ENCODE measurements at regions not wholly inside any gene's neighbourhood (a gene's known extent, or its start where the extent isn't known, plus 50 kb on each side); places are given as distances from the start of the nearest gene placed in this dataset.

- H3K4me2 ChIP-seq (ENCODE audit: low read depth, low read length) = no peak overlapping the region
- H4K5ac ChIP-seq (ENCODE audit: low read depth, low read length) = no peak overlapping the region
- intact Hi-C loops (cut with micrococcal nuclease) (no loop called here), dilution Hi-C loops (cut with HindIII; ENCODE audit: low sequenced_read_pairs, unreplicated experiment) (no loop called here), in situ Hi-C loops (cut with MboI; ENCODE audit: low sequenced_read_pairs) (no loop called here)
- H3K9me1 ChIP-seq (ENCODE audit: insufficient read depth, low read length) = no peaks in the 10 kb centered on the region
- no peak overlapping the region for H2BK5ac ChIP-seq (ENCODE audit: low read depth, low read length, poor library complexity, severe bottlenecking)
- no peak overlapping the region for H2AK5ac ChIP-seq (ENCODE audit: low read depth, low read length)
- no peak overlapping the region for H2AK9ac ChIP-seq (replicated peaks; ENCODE audit: low read depth, low read length, poor library complexity)
- H4K8ac ChIP-seq (ENCODE audit: low read depth in 2 of 2, low read length in 2 of 2) = no peak overlapping the region
- H3K79me1 ChIP-seq (ENCODE audit: low read depth in 1 of 2, low read length in 2 of 2) = no peaks in the 10 kb centered on the region
- no peaks in the 10 kb centered on the region for H3K27me3 ChIP-seq (ENCODE audit: control insufficient read depth, insufficient read depth, low read length)
- no peak overlapping the region for H2BK20ac ChIP-seq (ENCODE audit: low read depth, low read length)
- no peak overlapping the region for H2BK120ac ChIP-seq (ENCODE audit: low read depth, low read length)
- peaks cover 16% of the 10 kb centered on the region for H3K9me3 ChIP-seq (ENCODE audit: control insufficient read depth, insufficient read depth, low read length)
- H3K14ac ChIP-seq (replicated peaks; ENCODE audit: low read depth, low read length) = no peak overlapping the region
- no peaks in the 10 kb centered on the region for H3K4me1 ChIP-seq (ENCODE audit: control insufficient read depth, insufficient read depth, low read length)
- no peak for TF ChIP-seq BHLHE40 (IDR thresholded peaks at IDR 0.05; ENCODE audit: low read depth, low read length)
- TF ChIP-seq RFX5 (IDR thresholded peaks at IDR 0.05; ENCODE audit: low read depth, low read length) = no peak
- H3K36me3 ChIP-seq (ENCODE audit: control insufficient read depth, insufficient read depth, low read length) = no peaks in the 10 kb centered on the region
- no peak overlapping the region for H3K4ac ChIP-seq (ENCODE audit: low read depth, low read length)
- ATAC-seq (ENCODE audit: low read depth) = no peak
- no peak overlapping the region for H3K9ac ChIP-seq (ENCODE audit: low read depth, low read length)
- H3K23ac ChIP-seq (ENCODE audit: low read depth, low read length) = no peak overlapping the region
- CTCF ChIA-PET = no interaction called here
- no peak overlapping the region for H3K27ac ChIP-seq (ENCODE audit: insufficient read depth, low read length)
- H4K91ac ChIP-seq (ENCODE audit: insufficient read depth, low read depth, low read length) = no peak overlapping the region
- no peak overlapping the region for H2AFZ ChIP-seq (replicated peaks; ENCODE audit: low read length, poor library complexity)
- DNase-seq = no peak
- no peak overlapping the region for H2BK15ac ChIP-seq (ENCODE audit: low read depth, low read length)
- H3K4me3 ChIP-seq (ENCODE audit: insufficient read depth, low read depth, low read length) = no peak overlapping the region
- no peak overlapping the region for H3K56ac ChIP-seq (ENCODE audit: extremely low read depth, insufficient read depth, low read length)
- no TSS peak for BruUV-seq (replicated peaks)
- no peak overlapping the region for H3K18ac ChIP-seq (ENCODE audit: low read depth, low read length)
- no CpG with 5 or more reads among the region's 5 CpGs for WGBS, 2 experiments (ENCODE audit: extremely low coverage in 2 of 2, insufficient read length in 1 of 2)
- POLR2A ChIA-PET (ENCODE audit: unreplicated experiment) = no interaction called here
- no peaks in the 10 kb centered on the region for H4K20me1 ChIP-seq (ENCODE audit: insufficient read depth, low read length)
Measured at GRCh38 chr7:69450456-69450855, 147.8 kb upstream of the AUTS2 start.

Measured in IMR-90 (cell line).